HEK293 (cell line): ENCODE measurements at regions not wholly inside any gene's neighbourhood (a gene's known extent, or its start where the extent isn't known, plus 50 kb on each side); places are given as distances from the start of the nearest gene placed in this dataset.

Source experiments
- CTCF ChIP-seq: fragments of 450-650 bp; formaldehyde crosslinking; IDR thresholded peaks from 2 replicates; pipeline ENCODE4 v1.5.1; 2016; ENCODE audit warnings: missing biosample characterization, missing genetic modification characterization
- TRIM28 ChIP-seq: IDR thresholded peaks from 2 replicates; pipeline ENCODE4 v1.6.1; 2011; ENCODE audit warnings: low read length, control low read depth, borderline replicate concordance
- ZNF600 ChIP-seq: fragments of 450-650 bp; formaldehyde crosslinking; IDR thresholded peaks from 2 replicates; pipeline ENCODE4 v1.5.1; 2016; ENCODE audit warnings: missing biosample characterization, missing genetic modification characterization
- ZNF768 ChIP-seq: fragments of 450-650 bp; formaldehyde crosslinking; IDR thresholded peaks from 2 replicates; pipeline ENCODE4 v1.5.1; 2018; ENCODE audit warnings: missing biosample characterization, mild to moderate bottlenecking, missing genetic modification characterization

- TF ChIP-seq ZNF600 (tag by site-specific recombination): no peak
- TF ChIP-seq CTCF (tag by site-specific recombination): no peak
- TF ChIP-seq ZNF768 (tag by site-specific recombination): no peak
- no peak for TF ChIP-seq TRIM28
Observed at GRCh38 chr4:15332377-15332776, 95.5 kb upstream of the C1QTNF7 start.
